DMS79 (cell line): ENCODE measurements at regions not wholly inside any gene's neighbourhood (a gene's known extent, or its start where the extent isn't known, plus 50 kb on each side); places are given as distances from the start of the nearest gene placed in this dataset.
"Not testable (repeated sequence)": the region's sequence is repeated elsewhere in the genome, so short reads cannot be mapped to it uniquely, and the experiment has no call there.

Source experiments
- DNase-seq: peaks from one replicate; lab custom pipeline; 2025; lab: John Stamatoyannopoulos, UW

DNA sequence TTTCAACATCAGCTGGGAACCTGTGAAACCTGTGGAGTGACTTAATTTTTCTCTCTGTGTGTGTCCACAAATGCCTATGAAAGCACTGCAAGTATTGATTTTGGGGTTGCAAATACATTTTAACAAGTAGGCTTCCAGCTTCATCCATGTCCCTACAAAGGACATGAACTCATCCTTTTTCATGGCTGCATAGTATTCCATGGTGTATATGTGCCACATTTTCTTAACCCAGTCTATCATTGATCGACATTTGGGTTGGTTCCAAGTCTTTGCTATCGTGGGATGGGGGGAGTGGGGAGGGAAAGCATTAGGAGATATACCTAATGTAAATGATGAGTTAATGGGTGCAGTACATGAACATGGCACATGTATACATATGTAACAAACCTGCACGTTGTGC, 711.3 kb downstream of the LTN1 start:
- not testable (repeated sequence) for DNase-seq

DNA sequence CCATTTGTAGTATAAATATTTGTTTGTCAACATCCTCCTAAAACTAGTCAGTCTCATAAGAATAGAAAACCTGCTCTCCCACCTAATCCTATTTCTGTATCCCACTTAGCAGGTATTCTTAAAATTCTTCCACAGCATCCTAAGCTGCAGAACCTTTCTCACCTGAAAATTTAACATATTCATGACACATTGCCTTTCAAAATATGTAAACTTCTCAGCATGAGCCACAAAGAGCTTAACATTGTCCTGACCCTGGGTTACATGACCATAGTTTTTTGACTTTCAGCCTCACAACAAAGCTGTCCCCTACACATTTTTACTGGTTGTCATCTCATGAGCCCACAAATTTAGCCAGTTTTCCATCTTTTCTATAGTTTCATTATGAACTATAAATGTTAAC, 712.1 kb downstream of the LTN1 start:
- no peak for DNase-seq

DNA sequence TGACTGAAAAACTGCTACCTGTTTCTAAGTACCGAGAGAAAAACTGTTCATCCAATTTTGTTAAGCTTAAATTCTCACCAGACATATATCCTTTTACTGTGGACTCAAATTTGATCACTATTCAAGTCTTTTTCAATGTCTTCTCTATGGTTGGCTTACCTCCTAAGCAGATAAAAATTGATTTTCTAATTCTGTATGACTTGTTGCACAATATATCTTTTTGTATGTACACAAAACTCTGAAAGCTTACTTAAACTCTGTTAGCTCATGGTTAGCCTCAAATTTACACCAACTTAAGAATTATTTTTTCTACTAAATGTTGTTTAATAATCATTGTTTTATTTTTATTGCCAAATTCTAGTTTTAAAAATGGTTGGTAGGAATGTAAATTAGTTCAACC, 715.4 kb downstream of the LTN1 start:
- no peak for DNase-seq

DNA sequence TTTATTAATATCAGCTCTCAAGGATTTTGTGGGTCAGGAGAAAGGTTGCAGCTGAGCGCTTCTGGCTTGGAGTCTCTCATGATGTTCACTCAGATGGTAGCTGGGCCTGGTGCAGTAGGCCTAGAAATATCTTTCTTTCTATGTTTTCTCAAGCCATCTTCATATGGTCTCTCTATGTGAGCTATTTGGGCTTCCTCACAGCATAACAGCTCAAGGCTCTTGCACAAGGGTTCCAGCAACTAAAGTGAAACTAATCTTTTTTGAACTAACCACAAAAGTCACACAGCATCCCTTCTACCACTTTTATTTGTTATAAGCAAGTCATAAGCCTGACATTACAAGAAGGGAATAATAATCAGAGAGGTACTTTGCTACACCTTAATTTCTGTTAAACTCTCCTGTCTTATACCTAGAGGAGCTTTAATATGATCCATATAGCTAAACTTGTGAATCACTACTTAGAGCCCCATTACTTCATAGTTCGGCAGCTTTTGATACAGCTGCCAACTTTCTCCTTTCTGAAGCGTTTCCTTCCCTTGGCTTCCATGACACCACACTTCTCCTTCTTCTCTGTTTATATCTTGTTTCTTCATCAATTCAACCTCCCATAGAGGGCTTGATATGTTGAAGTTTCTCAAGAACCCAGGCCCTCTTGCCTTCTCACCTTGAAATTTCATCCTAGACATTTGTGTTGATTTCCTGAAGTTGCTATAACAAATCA, 720.2 kb downstream of the LTN1 start:
- DNase-seq = no peak

DNA sequence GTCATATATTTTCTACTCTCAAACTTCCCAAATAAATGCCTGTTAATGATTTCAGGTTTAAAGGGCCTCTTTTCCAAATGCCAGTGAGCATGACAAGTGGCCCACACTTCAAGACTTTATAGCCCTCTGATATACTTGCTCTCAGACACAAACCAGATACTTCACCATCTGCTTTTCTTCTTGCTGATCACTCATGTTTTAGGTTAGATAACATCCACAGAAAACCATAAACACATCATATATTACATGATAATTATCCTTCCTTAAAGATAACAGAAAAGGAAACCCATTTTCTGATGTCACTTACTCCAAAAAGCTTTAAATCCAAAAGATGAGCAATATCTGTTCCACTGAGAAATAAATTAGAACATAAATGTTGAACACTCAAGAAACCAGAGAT, 723.5 kb downstream of the LTN1 start:
- DNase-seq = no peak

DNA sequence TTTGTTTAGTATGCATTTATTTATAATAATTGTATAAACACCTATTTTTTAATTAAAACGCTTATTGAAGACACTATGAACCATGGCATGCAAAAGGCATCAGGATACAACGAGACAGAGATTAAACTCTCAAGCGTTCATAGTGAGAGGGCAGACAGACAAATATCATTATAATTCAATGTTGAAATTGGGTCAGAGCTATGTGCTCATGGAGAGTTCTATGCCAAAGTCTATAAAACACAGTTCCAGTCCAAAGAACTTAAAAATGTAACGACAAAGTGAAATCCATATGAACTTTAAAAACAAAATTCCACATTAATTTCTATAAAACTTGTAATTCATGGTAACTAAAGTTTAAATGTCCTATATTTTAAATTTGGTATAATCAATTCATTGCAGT, 724.0 kb downstream of the LTN1 start:
- no peak for DNase-seq

DNA sequence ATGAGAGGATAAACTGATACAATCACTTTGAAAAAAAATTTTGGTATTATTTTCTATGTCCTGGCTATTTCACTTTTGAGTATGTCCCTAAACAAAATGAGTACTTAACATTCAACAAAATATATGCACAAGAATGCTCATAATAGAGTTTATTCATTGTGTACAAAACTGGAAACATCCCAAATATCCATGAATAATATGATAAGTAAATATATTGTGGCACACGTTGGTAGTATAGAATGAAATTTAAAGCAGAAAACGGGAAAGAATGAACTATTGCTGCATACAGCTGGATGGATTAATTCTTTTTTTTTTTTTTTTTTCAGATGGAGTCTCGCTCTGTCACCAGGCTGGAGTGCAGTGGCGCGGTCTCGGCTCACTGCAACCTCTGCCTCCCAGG, 725.2 kb downstream of the LTN1 start:
- DNase-seq = no peak

DNA sequence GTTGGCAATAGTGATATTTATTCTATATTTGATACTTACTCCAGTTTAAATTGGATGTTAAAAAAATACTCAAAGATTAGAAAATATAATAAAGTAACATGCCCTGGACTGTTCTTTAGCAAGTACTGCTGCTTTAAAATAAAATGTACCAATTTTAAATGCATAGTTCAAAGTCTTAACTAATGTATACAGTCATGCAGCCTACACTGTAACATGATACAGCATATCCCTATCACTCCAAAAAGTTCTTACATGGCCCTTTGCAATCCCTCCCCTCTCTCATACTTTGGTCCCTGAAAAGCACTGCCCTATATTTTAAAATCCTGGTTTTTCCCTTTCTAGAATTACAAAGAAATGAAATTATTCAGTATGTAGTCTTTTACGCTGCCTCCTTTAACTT, 726.6 kb downstream of the LTN1 start:
- no peak for DNase-seq

DNA sequence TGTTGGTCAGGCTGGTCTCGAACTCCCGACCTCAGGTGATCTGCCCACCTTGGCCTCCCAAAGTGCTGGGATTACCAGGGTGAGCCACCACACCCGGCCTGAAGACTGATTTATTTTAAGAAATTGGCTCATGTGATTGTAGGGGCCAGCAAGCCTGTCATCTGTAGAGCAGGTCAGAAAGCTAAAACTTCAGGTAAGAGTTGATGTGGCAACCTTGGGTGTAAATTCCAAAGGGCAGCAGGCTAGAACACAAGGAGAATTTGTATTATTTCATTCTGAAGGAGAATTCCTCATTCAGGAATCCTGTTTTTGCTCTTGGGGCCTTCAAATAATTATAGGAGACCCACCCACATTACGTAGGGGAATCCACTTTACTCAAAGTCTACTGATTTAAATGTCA, 728.7 kb downstream of the LTN1 start:
- DNase-seq = no peak

DNA sequence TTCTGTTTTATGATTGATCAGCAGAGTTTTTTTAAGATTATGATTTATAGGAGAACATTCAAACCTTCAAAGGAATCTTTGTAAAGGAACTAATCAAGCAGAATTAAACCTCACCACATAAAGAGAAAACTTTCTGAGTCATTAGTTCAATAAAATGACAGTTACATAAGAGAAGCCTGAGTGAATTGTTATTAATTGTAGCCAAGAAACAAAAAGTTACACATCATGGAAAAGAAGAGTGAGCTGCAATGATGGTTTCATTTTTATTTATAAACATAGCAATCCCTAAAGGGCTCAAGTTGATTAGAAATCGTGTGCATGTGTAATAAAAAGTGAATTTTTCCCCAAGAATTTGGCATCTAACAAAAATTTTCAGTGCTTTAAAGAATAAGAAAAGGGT, 731.4 kb downstream of the LTN1 start:
- DNase-seq = no peak

DNA sequence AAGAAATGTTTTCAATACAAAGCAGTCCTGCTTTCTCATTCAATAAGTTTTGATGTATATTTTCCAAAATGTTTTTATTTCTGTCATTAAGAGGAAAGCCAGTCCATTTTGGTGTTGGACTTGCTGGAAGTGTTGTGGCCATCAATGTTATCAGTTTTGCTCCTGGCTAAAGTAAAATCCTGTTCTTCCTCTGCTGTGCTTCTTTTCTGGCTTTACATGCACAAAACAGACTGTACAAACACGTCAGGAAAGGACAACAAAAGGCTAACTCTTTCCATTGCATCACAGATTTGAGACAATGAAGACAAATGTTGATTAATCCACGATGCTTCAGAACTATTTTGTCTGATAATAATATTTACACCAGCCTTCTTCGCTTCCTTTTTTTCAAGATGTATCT, 735.4 kb downstream of the LTN1 start:
- no peak for DNase-seq

DNA sequence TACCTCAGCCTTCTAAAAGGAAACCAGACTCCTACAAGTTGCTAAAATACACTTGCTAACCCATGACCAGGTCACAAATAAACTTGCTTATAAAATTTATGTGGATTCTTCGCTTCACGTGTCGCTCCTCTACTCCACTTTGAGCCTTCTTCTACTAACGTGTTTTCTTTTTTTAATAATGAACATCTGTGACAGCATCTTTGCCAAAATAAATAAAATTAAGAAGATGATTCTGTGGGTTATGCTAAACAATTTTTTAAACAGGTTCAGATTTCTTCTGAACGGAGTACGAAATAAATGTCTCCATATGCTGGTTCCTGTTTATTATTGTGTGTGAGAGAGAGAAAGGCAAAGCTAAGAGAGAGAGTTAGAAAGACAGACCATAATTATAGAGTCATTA, 735.8 kb downstream of the LTN1 start:
- no peak for DNase-seq

DNA sequence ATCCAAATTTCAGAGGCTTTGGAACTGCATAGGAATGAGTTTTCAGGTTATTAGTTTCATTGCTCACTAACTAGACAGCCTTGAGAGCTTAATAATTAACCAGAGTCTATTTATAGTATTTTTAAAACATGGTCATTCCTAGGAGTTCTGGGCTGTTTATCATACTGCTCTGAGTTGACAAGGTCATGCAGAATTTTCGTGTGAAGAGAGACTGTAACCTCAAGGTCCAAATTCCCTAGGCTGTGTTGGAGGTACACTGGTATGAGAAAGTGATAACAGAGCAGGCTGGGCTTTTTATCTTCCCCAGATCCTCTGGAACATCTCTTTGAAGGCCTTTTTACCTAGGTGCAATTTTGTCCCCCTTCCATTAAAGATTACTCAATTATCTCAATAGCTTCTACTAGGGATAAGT, 736.3 kb downstream of the LTN1 start:
- no peak for DNase-seq

DNA sequence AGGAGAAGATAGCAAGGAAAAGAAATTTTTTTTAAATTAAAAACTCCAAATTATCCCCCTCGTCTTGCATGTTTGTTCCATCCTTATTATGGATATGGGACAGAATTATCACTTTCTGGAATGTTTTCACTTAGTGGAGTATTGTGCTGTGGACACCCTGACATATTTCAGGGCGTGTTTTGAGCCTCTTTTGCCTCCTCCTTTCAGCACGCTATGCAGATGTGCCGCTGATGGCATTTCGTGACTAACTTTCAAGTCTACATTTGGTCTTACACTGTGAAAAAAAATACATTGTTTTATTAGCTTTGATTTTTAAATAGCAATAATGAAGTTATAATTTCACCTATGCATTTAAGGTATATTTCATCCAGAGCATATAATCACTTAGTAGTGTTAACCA, 738.7 kb downstream of the LTN1 start:
- no peak for DNase-seq

DNA sequence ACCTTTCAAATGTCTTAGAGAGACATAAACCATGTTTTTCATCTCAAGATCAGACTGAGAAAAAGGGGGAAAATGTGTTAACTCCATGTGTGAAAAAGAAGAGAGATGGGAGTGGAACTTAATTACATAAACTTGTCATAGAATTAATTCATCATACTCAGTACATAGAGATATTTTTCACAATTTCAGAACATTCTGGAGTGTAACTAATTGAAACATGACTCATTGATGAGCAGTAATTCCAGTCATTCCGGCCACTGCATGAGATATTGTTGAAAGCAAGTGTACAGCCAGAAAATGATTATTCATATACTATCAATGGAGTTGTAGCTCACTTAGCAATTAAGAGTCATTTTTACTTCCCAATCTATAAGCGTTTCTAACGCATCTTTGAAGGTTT, 739.3 kb downstream of the LTN1 start:
- DNase-seq = no peak

DNA sequence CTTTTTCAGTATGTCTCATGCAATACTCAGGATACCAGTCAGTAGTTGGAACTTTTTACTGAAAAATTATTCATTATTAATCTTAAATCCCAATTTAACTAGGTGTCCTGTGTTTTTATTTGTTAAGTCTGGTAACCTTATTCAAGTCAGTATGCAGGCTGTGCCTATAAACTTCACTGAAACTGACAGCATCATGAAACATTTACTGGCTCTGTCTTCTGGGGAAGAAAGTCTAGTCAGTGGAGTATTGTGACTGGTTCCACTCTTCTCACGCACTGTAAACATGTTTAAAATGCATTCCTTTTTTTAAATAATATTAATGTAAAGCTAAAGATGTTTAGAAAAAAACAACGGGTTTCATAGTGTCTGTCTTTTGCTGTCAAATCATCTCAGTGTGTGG, 739.7 kb downstream of the LTN1 start:
- DNase-seq = no peak

DNA sequence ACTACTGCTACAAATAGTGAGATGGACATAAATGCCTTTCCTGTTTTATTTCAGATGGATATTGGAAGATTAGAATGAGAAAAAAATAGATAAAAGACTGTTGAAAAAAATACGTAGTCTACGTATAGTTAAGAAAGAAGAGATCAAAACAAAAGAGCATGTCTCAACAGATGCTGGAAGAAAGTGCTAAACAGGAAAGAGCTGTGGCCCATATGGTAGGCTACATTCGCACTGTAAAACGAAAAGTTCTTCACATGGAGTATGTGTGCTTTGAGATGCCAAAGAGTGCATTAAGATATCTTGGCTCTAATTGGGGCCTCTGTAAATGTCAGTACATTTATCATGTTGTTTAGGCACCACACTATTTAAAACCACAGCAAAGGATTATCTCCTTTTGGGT, 741.7 kb downstream of the LTN1 start:
- no peak for DNase-seq

DNA sequence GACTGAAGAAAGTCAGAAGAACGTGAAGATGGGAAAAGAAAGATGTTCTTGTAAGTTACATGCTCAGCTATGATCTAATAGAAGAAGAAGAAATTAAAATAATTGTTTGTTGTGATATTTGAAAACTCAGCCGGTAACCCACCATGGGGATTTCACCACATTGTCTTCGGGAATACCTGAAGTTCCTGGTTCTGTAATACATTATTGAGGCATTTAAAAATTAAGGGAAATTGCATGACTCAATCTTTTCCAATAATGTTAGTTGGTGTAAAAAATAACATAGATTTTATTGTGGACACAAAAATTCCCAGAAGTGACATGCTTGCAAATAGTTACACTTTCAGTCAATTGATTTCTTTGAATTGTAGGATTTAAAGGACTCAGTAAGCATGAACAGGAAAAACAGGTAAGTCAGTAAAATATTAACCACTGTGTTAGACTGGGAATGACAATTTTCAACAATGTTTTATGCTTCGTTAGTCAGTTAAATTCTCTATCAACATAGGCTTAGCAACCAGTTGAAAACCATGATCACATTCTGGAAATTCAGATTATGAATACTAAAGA, 745.1 kb downstream of the LTN1 start:
- no peak for DNase-seq

DNA sequence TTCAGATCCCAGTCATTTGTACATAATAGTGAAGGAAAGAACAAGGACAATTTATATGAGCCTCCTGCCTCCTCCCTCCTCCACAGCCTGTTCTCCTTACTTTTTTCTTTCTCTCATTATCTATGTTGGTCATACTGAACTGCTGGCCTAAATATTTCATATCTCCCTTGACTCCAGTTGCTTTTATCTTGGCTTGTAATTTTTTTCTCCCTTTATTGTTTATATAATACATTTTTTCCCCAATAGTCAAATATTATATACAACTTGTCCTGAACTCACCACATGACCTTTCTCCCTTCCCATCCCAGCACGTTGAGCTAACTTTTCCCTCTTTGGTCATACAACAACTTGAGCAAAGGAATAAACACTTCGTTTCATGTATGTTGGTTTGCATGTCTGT, 752.1 kb downstream of the LTN1 start:
- no peak for DNase-seq

DNA sequence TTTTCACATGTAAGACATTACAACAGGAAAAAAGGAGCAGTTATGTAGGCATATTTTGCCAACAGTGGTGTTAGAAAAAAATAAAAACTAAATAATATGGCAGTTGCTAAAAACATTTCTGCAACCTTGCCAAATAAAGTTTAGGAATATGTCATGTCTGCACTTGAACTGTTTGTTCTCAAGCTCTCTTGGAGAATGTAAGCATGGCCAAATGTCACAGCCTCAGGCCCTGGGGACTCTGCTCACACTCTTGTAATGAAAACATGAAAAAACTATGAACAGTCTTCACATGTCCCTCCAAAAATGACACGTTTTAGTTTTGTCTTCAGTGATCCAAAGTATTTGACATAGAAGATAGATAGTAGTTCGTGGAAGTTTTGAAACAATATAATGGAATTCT, 753.3 kb downstream of the LTN1 start:
- no peak for DNase-seq

DNA sequence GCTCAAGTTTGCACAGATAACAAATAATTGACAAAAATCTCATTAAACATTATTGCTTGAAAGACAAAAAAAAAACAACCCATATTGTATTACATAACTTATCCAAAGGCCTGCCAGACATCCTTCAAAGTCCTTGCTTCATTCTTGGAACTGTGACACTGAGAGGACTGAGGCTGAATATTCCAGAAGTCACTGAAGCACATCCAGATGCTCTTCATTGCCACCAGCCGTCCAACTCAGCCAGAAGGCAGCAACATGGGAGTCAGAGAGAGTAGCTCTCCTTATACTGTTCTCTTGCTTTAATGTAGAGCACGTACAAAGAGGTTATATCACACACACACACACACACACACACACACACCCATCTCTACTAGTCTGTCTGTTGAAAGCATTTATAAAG, 755.0 kb downstream of the LTN1 start:
- DNase-seq = no peak

DNA sequence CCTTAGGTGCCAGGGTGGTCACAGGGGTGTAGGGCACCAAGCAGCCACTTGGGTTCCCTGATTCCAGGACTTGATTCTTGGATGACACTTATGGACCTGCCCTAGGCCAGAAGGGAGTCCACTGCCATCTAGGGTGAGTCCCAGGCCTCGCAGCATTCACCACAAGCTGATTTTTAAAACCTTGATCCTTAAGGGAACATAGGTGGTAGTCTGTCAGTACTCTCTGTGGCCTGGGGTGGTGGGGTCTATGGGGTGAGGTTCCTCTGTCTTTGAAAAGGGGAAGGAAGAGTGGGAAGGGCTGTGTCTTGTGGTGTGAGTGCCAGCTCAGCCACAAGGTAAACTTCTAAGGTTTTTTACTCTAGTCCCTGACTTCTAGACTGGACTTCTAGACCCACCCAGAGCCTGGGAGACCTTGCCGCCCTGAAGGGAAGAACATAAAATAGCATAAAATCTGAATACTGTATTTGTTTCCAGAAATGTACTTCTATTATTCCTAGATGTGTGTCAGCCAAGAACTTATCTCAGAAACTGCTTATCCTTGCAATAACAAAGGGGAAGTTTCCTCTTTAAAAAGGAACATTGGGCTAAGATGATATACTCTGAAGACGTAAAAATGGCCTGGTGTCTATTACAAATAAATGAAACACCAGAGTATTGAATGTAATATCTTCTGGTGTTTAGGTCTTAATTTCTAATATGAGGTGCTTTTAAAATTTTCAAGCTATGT, 757.3 kb downstream of the LTN1 start:
- no peak for DNase-seq

DNA sequence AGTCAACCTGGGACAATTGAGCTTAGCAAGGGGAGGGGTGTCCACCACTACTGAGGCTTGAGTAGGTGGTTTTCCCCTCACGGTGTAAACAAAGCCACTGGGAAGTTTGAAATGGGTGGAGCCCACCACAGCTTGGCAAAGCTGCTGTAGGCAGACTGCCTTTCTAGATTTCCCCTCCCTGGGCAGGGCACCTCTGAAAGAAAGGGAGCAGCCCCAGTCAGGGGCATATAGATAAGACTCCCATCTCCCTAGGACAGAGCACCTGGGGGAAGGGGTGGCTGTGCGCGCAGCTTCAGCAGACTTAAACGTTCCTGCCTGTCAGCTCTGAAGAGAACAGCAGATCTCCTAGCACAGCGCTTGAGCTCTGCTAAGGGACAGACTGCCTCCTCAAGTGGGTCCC, 758.4 kb downstream of the LTN1 start:
- no peak for DNase-seq
